ENCODE measurements at regions not wholly inside any gene's neighbourhood (a gene's known extent, or its start where the extent isn't known, plus 50 kb on each side); places are given as distances from the start of the nearest gene placed in this dataset.

DNA sequence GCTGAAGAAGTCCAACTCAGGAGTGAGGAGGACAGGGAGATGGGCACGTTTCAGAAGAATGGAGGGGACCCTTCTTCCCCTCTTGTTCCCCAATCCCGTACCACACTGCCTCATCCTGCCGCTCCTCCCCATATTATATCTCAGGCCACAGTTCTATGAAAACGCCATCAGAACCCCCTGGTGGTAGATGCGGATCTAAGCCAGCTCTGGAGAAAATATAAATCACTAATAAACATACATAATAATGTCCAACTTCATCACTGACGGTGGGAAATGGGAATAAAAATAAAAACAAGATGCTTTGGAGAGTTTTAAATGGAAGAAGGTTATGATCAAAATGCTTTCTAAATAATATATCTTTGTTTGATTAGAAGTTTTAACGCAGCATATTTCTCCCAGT is 400.3 kb downstream of the CADM1 start:
- intact Hi-C loops (cut with DNase I, micrococcal nuclease) = no loop called here
- Mint-ChIP-seq H3K4me3 (no peak overlapping the region), H3K4me1 (no peaks in the 10 kb centered on the region), H3K9me3 (ENCODE audit: low read depth) (no peaks in the 10 kb centered on the region), H3K36me3 (ENCODE audit: low read depth) (no peaks in the 10 kb centered on the region), H3K27ac (no peak overlapping the region), H3K27me3 (peaks cover 1% of the 10 kb centered on the region)
- ChIA-PET CTCF (no interaction called here), POLR2A (no interaction called here)
- ATAC-seq = no peak
- DNase-seq = no peak

DNA sequence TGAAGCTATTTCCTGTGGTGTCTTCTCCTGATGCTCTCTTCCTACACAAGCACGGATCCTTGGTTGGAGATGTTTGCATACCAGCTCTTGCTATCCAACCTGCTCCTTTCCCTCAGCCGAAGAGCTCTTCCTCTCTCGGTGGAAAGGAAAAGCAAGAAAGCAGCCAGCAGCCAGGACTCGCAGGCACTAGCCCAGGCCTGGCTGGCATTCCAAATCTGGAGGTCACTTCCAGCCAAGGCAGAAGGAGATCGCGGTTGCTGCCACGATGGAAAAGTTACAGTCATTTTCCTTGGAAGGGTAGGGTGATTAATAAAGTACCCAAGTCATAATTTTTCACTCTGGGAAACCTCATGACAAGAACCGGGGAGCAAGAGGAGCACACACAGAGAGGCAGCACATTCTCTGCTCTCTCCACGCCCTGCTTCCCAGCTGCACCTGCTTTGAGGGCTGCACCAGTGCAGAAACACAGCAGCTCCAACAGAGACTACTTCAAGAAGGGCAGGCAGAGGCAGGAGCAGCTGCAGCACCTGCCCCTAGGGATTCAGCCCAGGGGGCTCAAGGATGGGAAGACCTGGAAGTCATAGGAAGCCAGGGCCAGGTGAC is 399.3 kb downstream of the CADM1 start:
- Mint-ChIP-seq H3K4me3 (no peak overlapping the region), H3K27ac (no peak overlapping the region), H3K4me1 (no peaks in the 10 kb centered on the region), H3K27me3 (peaks cover 1% of the 10 kb centered on the region), H3K9me3 (ENCODE audit: low read depth) (no peaks in the 10 kb centered on the region), H3K36me3 (ENCODE audit: low read depth) (no peaks in the 10 kb centered on the region)
- ChIA-PET CTCF (interaction anchor here (0.6 kb wide), 1 partner anchor 518 kb away, joined by 3 read pairs; no protein-coding TSS in a partner anchor), POLR2A (no interaction called here)
- DNase-seq (no peak), ATAC-seq (no peak)
- intact Hi-C loops (cut with DNase I, micrococcal nuclease) = no loop called here

DNA sequence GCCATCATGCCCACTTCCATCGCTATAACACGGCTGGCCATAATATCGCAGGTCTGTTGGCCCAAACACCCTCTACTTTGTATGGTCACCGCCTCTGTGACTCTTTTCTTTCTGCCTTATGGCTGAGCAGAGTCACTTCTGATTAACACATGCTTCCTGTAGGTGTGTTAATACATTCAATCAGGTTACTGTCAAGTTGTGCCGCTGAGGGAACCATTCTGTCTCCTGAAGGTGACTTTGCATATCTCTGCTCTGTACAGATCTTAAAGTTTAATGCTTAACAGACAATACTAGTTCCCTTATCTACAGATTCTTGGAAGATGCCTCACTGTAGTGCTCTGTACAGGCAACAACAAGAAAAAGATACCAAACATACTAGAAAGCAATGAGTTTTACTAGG is 393.1 kb downstream of the CADM1 start:
- no peaks in the 10 kb centered on the region for H3K27me3 Mint-ChIP-seq
- intact Hi-C loops (cut with DNase I, micrococcal nuclease) = no loop called here
- no peak overlapping the region for H3K27ac Mint-ChIP-seq
- H3K4me3 Mint-ChIP-seq = no peak overlapping the region
- no peak for ATAC-seq
- ChIA-PET POLR2A (no interaction called here), CTCF (no interaction called here)
- no peaks in the 10 kb centered on the region for H3K9me3 Mint-ChIP-seq (ENCODE audit: low read depth)
- DNase-seq = no peak
- H3K36me3 Mint-ChIP-seq (ENCODE audit: low read depth) = no peaks in the 10 kb centered on the region
- no peaks in the 10 kb centered on the region for H3K4me1 Mint-ChIP-seq

DNA sequence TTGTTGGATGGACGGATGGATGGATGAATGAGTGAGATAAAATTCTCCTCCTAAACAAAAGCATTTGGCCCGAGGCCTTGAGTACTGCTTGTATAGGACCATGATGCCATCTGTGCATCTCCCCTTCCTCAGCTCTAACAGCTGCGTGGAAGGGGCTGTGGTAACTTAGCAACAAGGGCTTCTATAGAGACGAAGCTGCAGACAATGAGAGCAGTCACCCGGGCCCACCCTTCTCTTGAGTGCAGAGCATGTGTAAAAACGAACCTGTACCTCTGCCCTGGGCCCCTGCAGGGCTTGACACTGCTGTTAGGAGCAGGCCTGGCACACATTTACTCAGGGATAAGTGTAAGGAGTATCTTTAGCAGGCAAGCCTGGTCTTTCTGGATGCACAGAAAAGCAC is 391.5 kb downstream of the CADM1 start:
- DNase-seq (no peak), ATAC-seq (no peak)
- ChIA-PET POLR2A (no interaction called here), CTCF (no interaction called here)
- Mint-ChIP-seq H3K4me1 (no peaks in the 10 kb centered on the region), H3K4me3 (no peak overlapping the region), H3K27ac (no peak overlapping the region), H3K9me3 (ENCODE audit: low read depth) (no peaks in the 10 kb centered on the region), H3K27me3 (peaks cover 2% of the 10 kb centered on the region), H3K36me3 (ENCODE audit: low read depth) (no peaks in the 10 kb centered on the region)
- intact Hi-C loops (cut with DNase I, micrococcal nuclease) = no loop called here

DNA sequence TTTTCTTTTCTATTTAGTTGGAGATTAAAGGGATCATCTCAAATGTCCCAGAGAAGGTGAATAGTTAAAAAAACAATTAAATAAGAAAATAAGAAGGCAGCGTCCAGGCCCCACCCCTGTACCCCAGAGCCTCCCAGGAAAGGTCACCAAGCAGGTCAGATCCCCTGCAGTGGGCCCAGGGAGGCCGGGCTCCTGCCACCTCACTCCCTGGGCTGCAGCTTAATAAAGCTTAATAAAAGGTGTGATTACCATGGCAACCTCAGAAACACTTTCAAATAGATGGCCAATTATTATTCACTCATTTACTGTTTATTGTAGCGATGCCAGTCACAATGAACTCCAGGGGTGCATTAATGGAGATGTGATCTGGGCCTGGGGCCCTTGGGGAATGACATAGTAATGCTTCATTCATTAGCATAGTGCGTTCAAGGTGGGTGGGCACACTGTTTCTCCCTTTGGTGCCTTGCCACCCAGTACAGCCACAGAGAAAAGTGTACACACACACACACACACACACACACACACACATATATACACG is 386.2 kb downstream of the CADM1 start:
- no peaks in the 10 kb centered on the region for H3K9me3 Mint-ChIP-seq (ENCODE audit: low read depth)
- no peak overlapping the region for H3K27ac Mint-ChIP-seq
- no peak overlapping the region for H3K4me3 Mint-ChIP-seq
- ATAC-seq = no peak
- ChIA-PET CTCF (no interaction called here), POLR2A (no interaction called here)
- intact Hi-C loops (cut with DNase I, micrococcal nuclease) = no loop called here
- no peak for DNase-seq
- no peaks in the 10 kb centered on the region for H3K4me1 Mint-ChIP-seq
- H3K36me3 Mint-ChIP-seq (ENCODE audit: low read depth) = no peaks in the 10 kb centered on the region
- H3K27me3 Mint-ChIP-seq = peaks cover 5% of the 10 kb centered on the region

DNA sequence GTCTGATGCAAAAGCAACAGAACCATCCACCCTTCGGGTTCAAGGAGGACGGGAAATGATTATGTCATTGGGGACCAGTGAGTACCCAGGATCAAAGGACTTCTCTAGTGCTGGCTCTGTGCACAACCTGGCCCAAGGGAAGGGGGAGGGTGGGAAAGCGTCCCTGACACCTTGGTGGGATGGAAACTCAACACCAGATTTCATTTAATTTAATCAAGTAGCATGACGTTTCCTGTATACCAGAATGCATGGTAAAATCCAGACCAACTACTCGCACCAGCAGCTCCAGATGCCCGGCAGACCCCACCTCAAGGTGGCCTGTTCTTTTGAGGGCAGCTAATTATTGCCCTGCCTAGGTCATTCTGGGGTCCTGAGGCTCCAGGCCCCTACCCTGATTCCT is 385.1 kb downstream of the CADM1 start:
- intact Hi-C loops (cut with DNase I, micrococcal nuclease) = no loop called here
- ATAC-seq (no peak), DNase-seq (no peak)
- CTCF ChIA-PET = no interaction called here
- H3K4me3 Mint-ChIP-seq = no peak overlapping the region
- no peaks in the 10 kb centered on the region for H3K9me3 Mint-ChIP-seq (ENCODE audit: low read depth)
- POLR2A ChIA-PET = no interaction called here
- no peaks in the 10 kb centered on the region for H3K36me3 Mint-ChIP-seq (ENCODE audit: low read depth)
- peaks cover 5% of the 10 kb centered on the region for H3K27me3 Mint-ChIP-seq
- no peak overlapping the region for H3K27ac Mint-ChIP-seq
- no peaks in the 10 kb centered on the region for H3K4me1 Mint-ChIP-seq

Measured in activated CD4-positive, alpha-beta T cell treated with anti-CD3 and anti-CD28 coated beads for 36 hours (primary cell).